Mesenchymal stem cell (in vitro differentiated cells and primary cell): ENCODE measurements at regions not wholly inside any gene's neighbourhood (a gene's known extent, or its start where the extent isn't known, plus 50 kb on each side); places are given as distances from the start of the nearest gene placed in this dataset.
"Not testable (repeated sequence)": the region's sequence is repeated elsewhere in the genome, so short reads cannot be mapped to it uniquely, and the experiment has no call there.

ENCODE experiments used
- DNase-seq: peaks from one replicate; pipeline ENCODE4 v3.0.0-alpha.2; 2013
- H2AFZ ChIP-seq: one replicate; pipeline ENCODE4 v1.6.1; 2013; ENCODE audit warnings: low read depth, mild to moderate bottlenecking, control low read depth, inconsistent platforms, low read length, moderate library complexity
- H2AK5ac ChIP-seq: 2 replicates; pipeline ENCODE4 v1.6.1; 2013; ENCODE audit warnings: low read length, moderate library complexity, mild to moderate bottlenecking, inconsistent platforms; ENCODE audit not compliant: severe bottlenecking
- H2BK120ac ChIP-seq: one replicate; pipeline ENCODE4 v1.6.1; 2013; ENCODE audit warnings: low read depth, mild to moderate bottlenecking, inconsistent platforms, low read length, moderate library complexity
- H2BK12ac ChIP-seq, 2 experiments: one replicate each; pipeline ENCODE4 v1.6.1; 2013; ENCODE audit warnings: inconsistent platforms in 2 of 2, low read length in 2 of 2, mild to moderate bottlenecking in 2 of 2, moderate library complexity in 2 of 2, control low read depth in 1 of 2
- H2BK15ac ChIP-seq: one replicate; pipeline ENCODE4 v1.6.1; 2013; ENCODE audit warnings: mild to moderate bottlenecking, low read depth, inconsistent platforms; ENCODE audit not compliant: poor library complexity, severe bottlenecking
- H2BK5ac ChIP-seq: 2 replicates; pipeline ENCODE4 v1.6.1; 2013; ENCODE audit warnings: low read depth, mild to moderate bottlenecking, low read length, control low read depth, inconsistent platforms; ENCODE audit not compliant: poor library complexity, severe bottlenecking
- H3K14ac ChIP-seq, 2 experiments: one replicate each; pipeline ENCODE4 v1.6.1; 2013; ENCODE audit warnings: inconsistent platforms in 2 of 2, low read length in 2 of 2, control low read depth in 1 of 2, mild to moderate bottlenecking in 1 of 2, moderate library complexity in 1 of 2
- H3K18ac ChIP-seq, 2 experiments: one replicate each; pipeline ENCODE4 v1.6.1; 2013; ENCODE audit warnings: inconsistent platforms in 2 of 2, low read length in 2 of 2, control low read depth in 1 of 2, low read depth in 1 of 2, mild to moderate bottlenecking in 1 of 2
- H3K23ac ChIP-seq, 2 experiments: one replicate each; pipeline ENCODE4 v1.6.1; 2013; ENCODE audit warnings: inconsistent platforms in 2 of 2, low read length in 2 of 2, mild to moderate bottlenecking in 2 of 2, moderate library complexity in 2 of 2, control low read depth in 1 of 2
- H3K27ac ChIP-seq: 2 replicates; pipeline ENCODE4 v1.5.1; 2013; ENCODE audit warnings: mild to moderate bottlenecking, moderate library complexity, low read length, control low read depth, inconsistent platforms; ENCODE audit not compliant: poor library complexity, severe bottlenecking
- H3K27me3 ChIP-seq, 2 experiments: 2 replicates each; pipeline versions ENCODE4 v1.6.1 to v1.7.0; 2013; ENCODE audit warnings: low read length in 2 of 2, mild to moderate bottlenecking in 2 of 2, moderate library complexity in 2 of 2, control low read depth in 1 of 2, inconsistent platforms in 1 of 2; ENCODE audit not compliant: control insufficient read depth in 1 of 2, insufficient read depth in 1 of 2
- H3K36me3 ChIP-seq, 2 experiments: 2 replicates each; pipeline versions ENCODE4 v1.6.1 to v1.7.0; 2013; ENCODE audit warnings: low read length in 2 of 2, control low read depth in 1 of 2, inconsistent platforms in 1 of 2, low read depth in 1 of 2, mild to moderate bottlenecking in 1 of 2; ENCODE audit not compliant: insufficient read depth in 2 of 2, control insufficient read depth in 1 of 2
- H3K4ac ChIP-seq, 2 experiments: one replicate each; pipeline ENCODE4 v1.6.1; 2013; ENCODE audit warnings: inconsistent platforms in 2 of 2, low read length in 2 of 2, mild to moderate bottlenecking in 2 of 2, moderate library complexity in 2 of 2, control low read depth in 1 of 2, low read depth in 1 of 2
- H3K4me1 ChIP-seq: 2 replicates; pipeline ENCODE4 v1.6.1; 2013; ENCODE audit warnings: low read depth, low read length, control low read depth; ENCODE audit not compliant: control insufficient read depth, insufficient read depth
- H3K4me2 ChIP-seq: 2 replicates; pipeline ENCODE4 v1.6.1; 2013; ENCODE audit warnings: low read length, mild to moderate bottlenecking, inconsistent platforms; ENCODE audit not compliant: poor library complexity, severe bottlenecking
- H3K4me3 ChIP-seq, 2 experiments: 2 replicates each; pipeline versions ENCODE4 v1.5.1 to v1.7.0; 2013; ENCODE audit warnings: low read length in 2 of 2, mild to moderate bottlenecking in 2 of 2, control low read depth in 1 of 2, low read depth in 1 of 2; ENCODE audit not compliant: insufficient read depth in 1 of 2
- H3K79me1 ChIP-seq: replicated peaks from 2 replicates; pipeline ENCODE4 v1.6.1; 2013; ENCODE audit warnings: mild to moderate bottlenecking, control low read depth, low read length, inconsistent platforms; ENCODE audit not compliant: poor library complexity, severe bottlenecking
- H3K9ac ChIP-seq: 2 replicates; pipeline ENCODE4 v1.7.0; 2013; ENCODE audit warnings: mild to moderate bottlenecking, low read length, moderate library complexity
- H3K9me3 ChIP-seq: 2 replicates; pipeline ENCODE4 v1.7.0; 2013; ENCODE audit warnings: mild to moderate bottlenecking, low read length; ENCODE audit not compliant: control insufficient read depth
- H4K8ac ChIP-seq: one replicate; pipeline ENCODE4 v1.6.1; 2013; ENCODE audit warnings: inconsistent platforms, mild to moderate bottlenecking, low read length, moderate library complexity
- H4K91ac ChIP-seq: one replicate; pipeline ENCODE4 v1.6.1; 2013; ENCODE audit warnings: mild to moderate bottlenecking, low read length, inconsistent platforms
- WGBS: methylation state at CpG from one replicate; pipeline ENCODE4 v1.1.7; 2013; ENCODE audit warnings: mixed read lengths; 5-methylcytosine and 5-hydroxymethylcytosine counted together

DNA sequence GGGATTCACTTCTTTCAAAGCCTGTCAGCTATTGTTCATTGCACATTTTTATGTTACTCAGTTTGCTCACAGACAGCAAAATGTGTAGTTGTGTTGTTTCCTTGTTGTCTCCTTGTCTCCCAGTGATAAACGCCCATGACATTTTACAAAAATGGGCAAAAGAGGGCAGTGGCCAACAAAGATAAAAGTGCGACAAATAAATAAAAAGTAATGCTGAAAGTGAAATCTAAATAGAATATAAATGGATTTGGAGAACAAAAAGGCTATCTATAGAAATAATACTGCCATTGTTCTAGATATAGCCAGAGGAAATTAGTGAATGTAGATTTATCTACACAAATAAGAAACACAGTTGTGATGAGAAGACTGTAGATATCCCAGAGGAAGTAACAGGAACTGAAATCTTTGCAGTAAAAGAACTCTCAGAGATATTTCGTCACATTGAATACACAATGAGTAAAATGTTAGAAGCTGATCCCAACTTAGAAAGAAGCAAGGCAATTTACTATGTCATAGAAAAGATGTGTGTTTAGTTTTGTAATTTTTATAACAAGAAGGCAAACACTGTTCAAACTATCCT is 1186.2 kb upstream of the FAM98A start:
- H3K9me3 ChIP-seq, result no peaks in the 10 kb centered on the region
- WGBS, result 80% methylated on average over 1 of the region's 3 CpGs

DNA sequence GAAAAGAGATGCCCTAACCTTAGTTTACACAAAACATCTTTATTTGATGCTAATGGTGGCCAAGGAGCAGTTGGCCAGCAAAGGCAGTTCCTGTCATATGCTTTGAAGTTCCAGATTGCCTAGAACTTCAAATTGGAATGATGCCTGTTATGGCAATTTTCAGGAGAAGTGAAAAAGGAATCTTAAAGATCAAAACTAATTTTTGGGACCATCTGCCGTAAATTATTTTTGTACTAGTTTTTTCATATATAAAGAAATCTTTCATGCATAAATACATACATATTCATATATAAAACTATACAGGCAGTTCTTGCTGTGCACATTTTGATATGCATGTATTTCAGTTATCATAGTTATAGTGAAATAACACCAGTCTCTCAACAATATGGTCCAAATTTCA is 1185.6 kb upstream of the FAM98A start:
- Histone ChIP-seq H4K8ac (no peak overlapping the region), H2BK5ac (no peak overlapping the region), H3K9ac (no peak overlapping the region), H3K23ac (no peak overlapping the region), H3K4me1 (no peaks in the 10 kb centered on the region), H3K14ac (no peak overlapping the region), H3K4me2 (no peak overlapping the region), H3K4ac (no peak overlapping the region), H3K18ac (no peak overlapping the region), H3K79me1 (no peaks in the 10 kb centered on the region), H3K27me3 (no peaks in the 10 kb centered on the region), H3K4me3 (no peak overlapping the region), H3K9me3 (no peaks in the 10 kb centered on the region), H3K27ac (no peak overlapping the region), H2BK12ac (no peak overlapping the region), H4K91ac (no peak overlapping the region), H3K36me3 (no peaks in the 10 kb centered on the region), H2BK15ac (no peak overlapping the region), H2BK120ac (no peak overlapping the region), H2AFZ (no peak overlapping the region), H2AK5ac (no peak overlapping the region)
- DNase-seq, result no peak
- WGBS, result no CpG with 5 or more reads among the region's 1 CpG

More for the DNA sequence above, 1186.2 kb upstream of the FAM98A start:
- Histone ChIP-seq H3K4me3 (no peak overlapping the region), H3K27me3 (no peaks in the 10 kb centered on the region), H2BK15ac (no peak overlapping the region), H3K23ac (no peak overlapping the region), H4K91ac (no peak overlapping the region), H3K4me2 (no peak overlapping the region), H3K79me1 (no peaks in the 10 kb centered on the region), H4K8ac (no peak overlapping the region), H2AFZ (no peak overlapping the region), H3K14ac (no peak overlapping the region), H2BK12ac (no peak overlapping the region), H2BK120ac (no peak overlapping the region), H3K9ac (no peak overlapping the region), H2AK5ac (no peak overlapping the region), H3K4me1 (no peaks in the 10 kb centered on the region), H3K36me3 (no peaks in the 10 kb centered on the region), H3K27ac (no peak overlapping the region), H3K4ac (no peak overlapping the region), H2BK5ac (no peak overlapping the region), H3K18ac (no peak overlapping the region)
- DNase-seq, result no peak

DNA sequence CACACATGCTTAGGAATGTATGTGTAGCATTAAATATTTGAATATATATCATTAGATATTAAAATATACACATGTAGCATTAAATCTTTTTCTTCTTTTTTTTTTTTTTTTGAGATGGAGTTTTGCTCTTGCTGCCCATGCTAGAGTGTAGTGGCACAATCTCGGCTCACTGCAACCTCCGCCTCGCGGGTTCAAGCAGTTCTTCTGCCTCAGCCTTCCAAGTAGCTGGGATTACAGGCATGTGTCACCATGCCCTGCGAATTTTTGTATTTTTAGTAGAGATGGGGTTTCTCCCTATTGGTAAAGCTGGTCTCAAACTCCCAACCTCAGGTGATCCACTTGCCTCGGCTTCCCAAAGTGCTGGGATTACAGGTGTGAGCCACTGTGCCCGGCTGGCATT is 1151.6 kb upstream of the FAM98A start:
- not testable (repeated sequence) for H3K18ac ChIP-seq, H3K4me3 ChIP-seq, H2BK5ac ChIP-seq, H3K27ac ChIP-seq, H3K27me3 ChIP-seq, H2AFZ ChIP-seq, H3K36me3 ChIP-seq, H3K4me2 ChIP-seq, H3K9ac ChIP-seq, H2BK120ac ChIP-seq, DNase-seq, H3K14ac ChIP-seq, H2BK12ac ChIP-seq, H3K4ac ChIP-seq, H4K91ac ChIP-seq, H2BK15ac ChIP-seq, H3K23ac ChIP-seq, H4K8ac ChIP-seq, H3K4me1 ChIP-seq, H2AK5ac ChIP-seq, H3K9me3 ChIP-seq, H3K79me1 ChIP-seq
- WGBS, result 90% methylated on average over 4 of the region's 7 CpGs

GRCh38 chr2:34747643-34748042 is 1148.5 kb upstream of the FAM98A start:
- Histone ChIP-seq H2AK5ac (no peak overlapping the region), H3K4me1 (no peaks in the 10 kb centered on the region), H2BK120ac (no peak overlapping the region), H3K27me3 (no peaks in the 10 kb centered on the region), H3K9me3 (peaks cover 7% of the 10 kb centered on the region), H3K4ac (no peak overlapping the region), H3K4me3 (no peak overlapping the region), H3K14ac (no peak overlapping the region), H3K9ac (no peak overlapping the region), H3K18ac (no peak overlapping the region), H3K79me1 (no peaks in the 10 kb centered on the region), H3K27ac (no peak overlapping the region), H2AFZ (no peak overlapping the region), H3K23ac (no peak overlapping the region), H2BK5ac (no peak overlapping the region), H3K36me3 (no peaks in the 10 kb centered on the region), H2BK12ac (no peak overlapping the region), H4K91ac (no peak overlapping the region), H2BK15ac (no peak overlapping the region), H4K8ac (no peak overlapping the region), H3K4me2 (no peak overlapping the region)
- 63% methylated on average over 3 of the region's 3 CpGs for WGBS
- DNase-seq, result no peak
